Upper lobe of right lung (tissue), 1 donor: ENCODE measurements at regions not wholly inside any gene's neighbourhood (a gene's known extent, or its start where the extent isn't known, plus 50 kb on each side); places are given as distances from the start of the nearest gene placed in this dataset.

Experiments used
- ATAC-seq: fragments of 200-7000 bp; cut with Tn5 transposase; one replicate; pipeline ENCODE4 v1.9.1; 2020; ENCODE audit warnings: mild to moderate bottlenecking, moderate library complexity
- DNase-seq: peaks from one replicate; pipeline ENCODE4 v3.0.0-alpha.2; 2020
- H3K27ac ChIP-seq: fragments of 200-600 bp; one replicate; pipeline ENCODE4 v1.8.0; 2022
- H3K27me3 ChIP-seq: fragments of 200-600 bp; one replicate; pipeline ENCODE4 v1.8.0; 2022; ENCODE audit warnings: mild to moderate bottlenecking
- H3K36me3 ChIP-seq: fragments of 200-600 bp; one replicate; pipeline ENCODE4 v1.8.0; 2022
- H3K4me1 ChIP-seq: fragments of 200-600 bp; one replicate; pipeline ENCODE4 v1.8.0; 2022
- H3K4me3 ChIP-seq: fragments of 200-600 bp; one replicate; pipeline ENCODE4 v1.8.0; 2022; ENCODE audit warnings: mild to moderate bottlenecking
- H3K9me3 ChIP-seq: fragments of 200-600 bp; one replicate; pipeline ENCODE4 v1.8.0; 2022
- CTCF ChIP-seq: fragments of 200-600 bp; IDR thresholded peaks from one replicate; pipeline ENCODE4 v1.8.0; 2022; ENCODE audit warnings: antibody characterized with exemption
- intact Hi-C: fragments of 100-400 bp; cut with DNase I; formaldehyde crosslinking; loops from one replicate; pipeline ENCODE4 v1.11.0; 2022
- donor health status: DM: no; HTN: yes; CAD: no; lungs with severe emphysema.

- Histone ChIP-seq H3K4me3 (no peak overlapping the region), H3K27me3 (no peaks in the 10 kb centered on the region), H3K9me3 (no peaks in the 10 kb centered on the region), H3K36me3 (no peaks in the 10 kb centered on the region), H3K27ac (no peak overlapping the region), H3K4me1 (no peaks in the 10 kb centered on the region)
- intact Hi-C loops: no loop called here
- TF ChIP-seq CTCF: no peak
- DNase-seq (no peak), ATAC-seq (no peak)
Measured at GRCh38 chr9:108093773-108094675, 604.5 kb upstream of the KLF4 start.

GRCh38 chr9:108088916-108089315 lies 599.3 kb upstream of the KLF4 start:
- Histone ChIP-seq H3K36me3 (no peaks in the 10 kb centered on the region), H3K9me3 (no peaks in the 10 kb centered on the region), H3K4me3 (no peak overlapping the region), H3K4me1 (no peaks in the 10 kb centered on the region), H3K27me3 (no peaks in the 10 kb centered on the region), H3K27ac (no peak overlapping the region)
- ATAC-seq: no peak
- intact Hi-C loops: no loop called here
- DNase-seq: no peak
- no peak for TF ChIP-seq CTCF

- Histone ChIP-seq H3K27me3 (no peaks in the 10 kb centered on the region), H3K36me3 (no peaks in the 10 kb centered on the region), H3K27ac (no peak overlapping the region), H3K4me3 (no peak overlapping the region), H3K4me1 (no peaks in the 10 kb centered on the region), H3K9me3 (no peaks in the 10 kb centered on the region)
- TF ChIP-seq CTCF: no peak
- no peak for ATAC-seq
- no peak for DNase-seq
- intact Hi-C loops: no loop called here
Measured at GRCh38 chr9:108087781-108088180, 598.2 kb upstream of the KLF4 start.

- no peak for TF ChIP-seq CTCF
- H3K36me3 ChIP-seq: no peaks in the 10 kb centered on the region
- no peaks in the 10 kb centered on the region for H3K27me3 ChIP-seq
- DNase-seq (no peak), ATAC-seq (no peak)
- intact Hi-C loops: no loop called here
- H3K27ac ChIP-seq: no peak overlapping the region
- H3K4me3 ChIP-seq: no peak overlapping the region
- H3K9me3 ChIP-seq: no peaks in the 10 kb centered on the region
- no peaks in the 10 kb centered on the region for H3K4me1 ChIP-seq
Measured at GRCh38 chr9:108086624-108087023, 597.1 kb upstream of the KLF4 start.

- ATAC-seq (no peak), DNase-seq (no peak)
- intact Hi-C loops: no loop called here
- no peaks in the 10 kb centered on the region for H3K9me3 ChIP-seq
- H3K27ac ChIP-seq: no peak overlapping the region
- H3K4me3 ChIP-seq: no peak overlapping the region
- H3K27me3 ChIP-seq: no peaks in the 10 kb centered on the region
- H3K4me1 ChIP-seq: no peaks in the 10 kb centered on the region
- no peaks in the 10 kb centered on the region for H3K36me3 ChIP-seq
- no peak for TF ChIP-seq CTCF
Measured at GRCh38 chr9:108085294-108085693, 595.7 kb upstream of the KLF4 start.
